CD14-positive monocyte (primary cell): ENCODE measurements at regions not wholly inside any gene's neighbourhood (a gene's known extent, or its start where the extent isn't known, plus 50 kb on each side); places are given as distances from the start of the nearest gene placed in this dataset.

Source experiments
- DNase-seq, 3 donors: peaks; one replicate each; pipeline ENCODE4 v3.0.0-alpha.2; 2011 to 2022
- H2AFZ ChIP-seq: 2 replicates; pipeline ENCODE4 v1.6.0; 2012; ENCODE audit warnings: mild to moderate bottlenecking, low read depth, low read length, inconsistent platforms; ENCODE audit not compliant: insufficient read depth, poor library complexity, severe bottlenecking
- H3K27ac ChIP-seq, 2 donors: 1 replicate in 1 of 2; 2 replicates in 1 of 2; pipeline ENCODE4 v1.5.1; 2012 to 2013; ENCODE audit warnings: low read length in 2 of 2, control low read depth in 1 of 2, inconsistent platforms in 1 of 2, low read depth in 1 of 2, mild to moderate bottlenecking in 1 of 2
- H3K27me3 ChIP-seq, 2 donors: one replicate each; pipeline versions ENCODE4 v1.6.0 to v1.6.1; 2011 to 2013; ENCODE audit warnings: low read length in 2 of 2; ENCODE audit not compliant: control insufficient read depth in 2 of 2, insufficient read depth in 2 of 2
- H3K36me3 ChIP-seq, 2 donors: replicated peaks in 1 of 2; 1 replicate in 1 of 2; 2 replicates in 1 of 2; pipeline versions ENCODE4 v1.5.1 to v1.6.1; 2012 to 2013; ENCODE audit warnings: low read length in 2 of 2, control low read depth in 1 of 2, inconsistent platforms in 1 of 2, mild to moderate bottlenecking in 1 of 2; ENCODE audit not compliant: insufficient read depth in 2 of 2, control insufficient read depth in 1 of 2
- H3K4me1 ChIP-seq, 2 donors: 1 replicate in 1 of 2; 2 replicates in 1 of 2; pipeline versions ENCODE4 v1.5.1 to v1.6.1; 2012 to 2013; ENCODE audit warnings: low read length in 2 of 2, control low read depth in 1 of 2, inconsistent platforms in 1 of 2, mild to moderate bottlenecking in 1 of 2, moderate library complexity in 1 of 2; ENCODE audit not compliant: insufficient read depth in 2 of 2, control insufficient read depth in 1 of 2
- H3K4me2 ChIP-seq: replicated peaks from 2 replicates; pipeline ENCODE3; 2012; ENCODE audit warnings: low read length, moderate library complexity, mild to moderate bottlenecking; ENCODE audit not compliant: poor library complexity, severe bottlenecking; ENCODE audit errors: extremely low read depth
- H3K4me3 ChIP-seq, 3 experiments: fragments of 200-600 bp in 1 of 3; sonication (generic) in 1 of 3; replicated peaks in 1 of 3; 1 replicate in 2 of 3; 2 replicates in 1 of 3; pipeline ENCODE4 v1.5.1; 2011 to 2013; ENCODE audit warnings: low read length in 3 of 3, mild to moderate bottlenecking in 3 of 3, control low read depth in 2 of 3, low read depth in 2 of 3, inconsistent platforms in 1 of 3, moderate library complexity in 1 of 3
- H3K79me2 ChIP-seq: 2 replicates; pipeline ENCODE4 v1.6.0; 2012; ENCODE audit warnings: mild to moderate bottlenecking, control low read depth, inconsistent platforms, low read length, moderate library complexity; ENCODE audit not compliant: insufficient read depth
- H3K9ac ChIP-seq: 2 replicates; pipeline ENCODE4 v1.6.0; 2017; ENCODE audit warnings: low read length, mild to moderate bottlenecking; ENCODE audit not compliant: insufficient read depth, poor library complexity, severe bottlenecking
- H3K9me3 ChIP-seq, 2 donors: replicated peaks in 1 of 2; 1 replicate in 1 of 2; 2 replicates in 1 of 2; pipeline versions ENCODE4 v1.5.1 to v1.6.1; 2012 to 2013; ENCODE audit warnings: low read length in 2 of 2, control low read depth in 1 of 2; ENCODE audit not compliant: control insufficient read depth in 1 of 2, insufficient read depth in 1 of 2
- H4K20me1 ChIP-seq: 2 replicates; pipeline ENCODE4 v1.6.0; 2012; ENCODE audit warnings: mild to moderate bottlenecking, low read length, control low read depth, moderate library complexity; ENCODE audit not compliant: insufficient read depth
- H3K27ac Mint-ChIP-seq, 7 donors: one replicate each; pipeline ENCODE4 v1.8.0; 2020; ENCODE audit warnings: mild to moderate bottlenecking in 7 of 7, mixed read lengths in 7 of 7, moderate library complexity in 6 of 7, inconsistent platforms in 2 of 7
- H3K27me3 Mint-ChIP-seq, 3 donors: one replicate each; pipeline ENCODE4 v1.8.0; 2021 to 2022; ENCODE audit warnings: low read depth in 3 of 3, mild to moderate bottlenecking in 3 of 3, mixed read lengths in 3 of 3, moderate library complexity in 3 of 3, inconsistent platforms in 1 of 3
- H3K36me3 Mint-ChIP-seq, 2 donors: one replicate each; pipeline ENCODE4 v1.8.0; 2020; ENCODE audit warnings: mixed read lengths in 2 of 2, inconsistent platforms in 1 of 2, mild to moderate bottlenecking in 1 of 2
- H3K4me1 Mint-ChIP-seq: one replicate; pipeline ENCODE4 v1.8.0; 2020; ENCODE audit warnings: mild to moderate bottlenecking, mixed read lengths
- H3K4me3 Mint-ChIP-seq, 2 donors: one replicate each; pipeline ENCODE4 v1.8.0; 2020; ENCODE audit warnings: mild to moderate bottlenecking in 2 of 2, mixed read lengths in 2 of 2, moderate library complexity in 1 of 2
- H3K9me3 Mint-ChIP-seq, 7 donors: one replicate each; pipeline ENCODE4 v1.8.0; 2020 to 2022; ENCODE audit warnings: mixed read lengths in 7 of 7, mild to moderate bottlenecking in 6 of 7, moderate library complexity in 6 of 7, inconsistent platforms in 2 of 7
- WGBS: methylation state at CpG from one replicate; pipeline ENCODE4 v1.1.5; 2013; ENCODE audit warnings: missing lambda C conversion rate; ENCODE audit not compliant: insufficient coverage; 5-methylcytosine and 5-hydroxymethylcytosine counted together
- intact Hi-C, 2 donors: fragments of 100-400 bp; cut with micrococcal nuclease; formaldehyde crosslinking; loops; one replicate each; pipeline versions ENCODE4 v1.15.0 to v1.15.1; 2023
- TF ChIP-seq, protein P1 (sequence below): fragments of 200-600 bp; IDR thresholded peaks from one replicate; pipeline ENCODE4 v1.8.0; 2022; ENCODE audit warnings: antibody characterized with exemption, mild to moderate bottlenecking

- H3K4me2 ChIP-seq: no peak overlapping the region
- no peak overlapping the region for H3K27ac Mint-ChIP-seq
Measured at GRCh38 chr2:220104871-220105351, 477.5 kb downstream of the SLC4A3 start.

GRCh38 chr2:220106065-220106464 is 478.6 kb downstream of the SLC4A3 start:
- Histone ChIP-seq H3K27me3 (no peaks in the 10 kb centered on the region), H3K4me2 (no peak overlapping the region), H3K4me1 (no peaks in the 10 kb centered on the region), H3K9ac (no peak overlapping the region), H3K79me2 (no peaks in the 10 kb centered on the region), H3K36me3 (no peaks in the 10 kb centered on the region), H3K4me3 (no peak overlapping the region), H4K20me1 (no peaks in the 10 kb centered on the region), H3K9me3 (no peaks in the 10 kb centered on the region), H3K27ac (no peak overlapping the region), H2AFZ (no peak overlapping the region)
- no peak overlapping the region for H3K27ac Mint-ChIP-seq
- peaks cover 0 to 9% (median 0%) of the 10 kb centered on the region in 7 donors for H3K9me3 Mint-ChIP-seq
- no peaks in the 10 kb centered on the region for H3K4me1 Mint-ChIP-seq
- H3K27me3 Mint-ChIP-seq: peaks cover 0 to 3% (median 2%) of the 10 kb centered on the region in 3 donors
- no peak for DNase-seq
- H3K36me3 Mint-ChIP-seq: no peaks in the 10 kb centered on the region
- intact Hi-C loops: no loop called here
- TF ChIP-seq, protein P1, sequence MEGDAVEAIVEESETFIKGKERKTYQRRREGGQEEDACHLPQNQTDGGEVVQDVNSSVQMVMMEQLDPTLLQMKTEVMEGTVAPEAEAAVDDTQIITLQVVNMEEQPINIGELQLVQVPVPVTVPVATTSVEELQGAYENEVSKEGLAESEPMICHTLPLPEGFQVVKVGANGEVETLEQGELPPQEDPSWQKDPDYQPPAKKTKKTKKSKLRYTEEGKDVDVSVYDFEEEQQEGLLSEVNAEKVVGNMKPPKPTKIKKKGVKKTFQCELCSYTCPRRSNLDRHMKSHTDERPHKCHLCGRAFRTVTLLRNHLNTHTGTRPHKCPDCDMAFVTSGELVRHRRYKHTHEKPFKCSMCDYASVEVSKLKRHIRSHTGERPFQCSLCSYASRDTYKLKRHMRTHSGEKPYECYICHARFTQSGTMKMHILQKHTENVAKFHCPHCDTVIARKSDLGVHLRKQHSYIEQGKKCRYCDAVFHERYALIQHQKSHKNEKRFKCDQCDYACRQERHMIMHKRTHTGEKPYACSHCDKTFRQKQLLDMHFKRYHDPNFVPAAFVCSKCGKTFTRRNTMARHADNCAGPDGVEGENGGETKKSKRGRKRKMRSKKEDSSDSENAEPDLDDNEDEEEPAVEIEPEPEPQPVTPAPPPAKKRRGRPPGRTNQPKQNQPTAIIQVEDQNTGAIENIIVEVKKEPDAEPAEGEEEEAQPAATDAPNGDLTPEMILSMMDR: no peak
- WGBS: 100% methylated on average over 1 of the region's 2 CpGs
- H3K4me3 Mint-ChIP-seq: no peak overlapping the region

More at GRCh38 chr2:220104871-220105351, 477.5 kb downstream of the SLC4A3 start:
- TF ChIP-seq, protein P1: no peak
- no peaks in the 10 kb centered on the region for H3K36me3 Mint-ChIP-seq
- peaks cover 0 to 3% (median 2%) of the 10 kb centered on the region in 3 donors for H3K27me3 Mint-ChIP-seq
- peaks cover 0 to 6% (median 0%) of the 10 kb centered on the region in 7 donors for H3K9me3 Mint-ChIP-seq
- Histone ChIP-seq H3K9ac (no peak overlapping the region), H3K9me3 (no peaks in the 10 kb centered on the region), H4K20me1 (no peaks in the 10 kb centered on the region), H3K79me2 (no peaks in the 10 kb centered on the region), H3K4me1 (no peaks in the 10 kb centered on the region), H2AFZ (no peak overlapping the region), H3K4me3 (no peak overlapping the region), H3K27me3 (no peaks in the 10 kb centered on the region), H3K27ac (no peak overlapping the region), H3K36me3 (no peaks in the 10 kb centered on the region)
- intact Hi-C loops: no loop called here
- no peak for DNase-seq
- no peaks in the 10 kb centered on the region for H3K4me1 Mint-ChIP-seq
- no CpG with 5 or more reads among the region's 7 CpGs for WGBS
- H3K4me3 Mint-ChIP-seq: no peak overlapping the region
